ENCODE measurements at regions not wholly inside any gene's neighbourhood (a gene's known extent, or its start where the extent isn't known, plus 50 kb on each side); places are given as distances from the start of the nearest gene placed in this dataset.
"Not testable (repeated sequence)": the region's sequence is repeated elsewhere in the genome, so short reads cannot be mapped to it uniquely, and the experiment has no call there.

DNA sequence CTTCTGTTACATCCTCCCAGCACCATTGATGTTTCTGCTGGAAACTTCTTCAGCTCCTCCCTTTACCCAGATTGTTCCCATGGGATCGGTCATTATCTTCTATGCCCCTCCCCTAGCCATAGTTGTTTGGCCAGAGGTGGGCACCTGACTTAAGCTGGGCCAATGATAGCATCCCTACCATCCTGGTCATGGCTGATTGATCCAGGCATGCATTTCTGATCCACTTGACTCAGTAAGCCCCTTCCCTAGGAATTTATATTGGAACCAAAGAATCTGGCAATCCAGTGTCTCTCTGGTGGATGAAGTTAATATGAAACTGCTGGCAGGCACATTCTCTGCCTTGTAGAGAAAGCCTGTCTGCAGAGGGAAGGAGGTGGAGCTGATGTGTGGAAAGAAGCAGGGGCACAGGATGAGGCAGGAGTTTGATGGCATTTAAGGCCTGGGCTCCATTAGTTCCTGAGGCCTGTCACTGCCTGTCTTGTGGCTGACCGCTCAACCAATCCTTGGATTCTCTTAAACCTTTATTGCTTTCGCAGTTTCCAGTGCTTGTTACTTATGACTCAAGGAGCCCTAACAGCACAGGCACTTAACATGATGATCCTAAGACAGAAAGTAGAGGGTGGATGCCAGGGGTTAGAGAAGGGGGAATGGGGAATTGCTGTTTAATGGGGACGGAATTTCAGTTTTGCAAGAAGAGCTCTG is 152.4 kb downstream of the ABCC12 start:
- DNase-seq, result no peak

DNA sequence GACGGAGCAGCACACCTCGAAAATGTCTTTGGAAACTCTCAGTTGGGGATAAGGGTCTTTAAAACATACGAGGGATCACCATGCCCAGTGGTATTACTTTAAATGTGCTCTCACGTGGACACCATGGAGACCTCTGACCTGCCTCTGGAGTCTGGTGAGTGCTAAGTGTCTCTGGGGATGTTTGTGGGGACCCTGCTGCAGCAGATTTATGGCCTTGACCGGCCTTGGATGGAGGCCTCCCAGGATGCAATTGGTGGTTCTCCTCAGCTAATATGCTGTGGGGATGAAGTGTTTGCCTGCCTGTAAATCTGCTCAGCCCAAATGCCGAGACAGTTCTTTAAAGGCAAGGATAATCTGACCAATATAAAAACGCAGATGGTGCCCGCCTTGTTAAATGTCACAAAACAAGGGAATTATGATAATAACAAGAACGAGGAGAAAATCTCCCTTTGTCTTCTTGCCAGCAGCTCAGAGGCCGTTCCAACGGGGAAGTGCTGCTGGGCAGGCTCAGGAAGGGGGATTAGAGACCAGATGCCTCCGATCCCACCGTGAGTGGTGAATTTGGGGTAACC is 154.4 kb downstream of the ABCC12 start:
- DNase-seq, result no peak

DNA sequence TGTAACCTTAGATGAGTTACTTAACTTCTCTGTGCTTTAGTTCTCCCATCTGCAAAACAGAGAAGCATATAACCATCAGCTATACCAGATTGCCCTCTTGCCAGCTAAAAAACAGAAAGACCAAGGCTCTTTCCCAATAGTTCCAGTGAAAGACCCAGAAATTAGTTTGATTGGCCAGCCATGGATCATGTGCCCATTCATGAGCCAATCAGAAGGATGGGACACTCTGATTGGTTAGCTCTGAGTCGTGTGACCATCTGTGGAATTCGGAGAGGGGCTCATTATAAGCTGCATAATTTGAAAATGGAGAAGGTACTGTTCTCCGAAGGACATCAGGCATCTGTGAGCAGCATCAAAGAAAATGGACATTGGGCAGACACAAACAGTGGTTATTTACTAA is 155.2 kb downstream of the ABCC12 start:
- DNase-seq, result no peak

DNA sequence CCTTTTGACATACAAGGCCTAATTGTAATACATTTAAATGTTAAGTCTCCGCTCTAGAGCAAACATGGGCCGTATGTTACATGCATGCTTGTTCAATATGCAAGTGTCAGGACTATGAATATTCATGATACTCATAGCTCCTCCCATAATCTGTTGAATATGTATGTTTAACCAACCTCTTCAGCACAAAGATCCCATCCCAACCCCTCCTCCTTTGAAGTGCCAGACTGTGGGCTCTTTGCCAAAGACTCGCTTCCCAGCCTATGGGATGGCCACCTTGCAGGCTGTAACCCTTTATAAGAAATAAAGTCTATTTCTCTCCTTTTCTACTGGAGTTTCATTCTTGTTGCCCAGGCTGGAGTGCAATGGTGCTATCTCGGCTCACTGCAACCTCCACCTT is 156.2 kb downstream of the ABCC12 start:
- DNase-seq, result no peak

DNA sequence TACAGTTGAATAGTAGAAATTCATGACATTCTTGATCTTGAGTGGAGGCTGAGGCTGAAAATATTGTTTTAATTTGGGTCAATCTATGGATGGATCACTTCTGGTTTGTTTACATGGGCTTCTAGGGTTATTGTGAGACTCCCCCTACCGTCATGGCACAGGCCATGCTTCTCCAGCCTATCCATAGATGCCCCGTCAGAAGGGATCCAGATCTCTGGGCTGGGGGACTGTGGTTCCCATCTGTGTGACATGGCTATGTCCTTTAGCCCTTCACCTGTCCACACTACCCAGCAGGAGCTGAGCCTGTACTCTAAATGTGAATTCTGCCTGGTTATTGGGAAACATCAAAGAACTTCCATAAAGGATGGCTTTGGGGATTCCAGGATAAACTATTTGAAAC is 160.4 kb downstream of the ABCC12 start:
- DNase-seq, result no peak

DNA sequence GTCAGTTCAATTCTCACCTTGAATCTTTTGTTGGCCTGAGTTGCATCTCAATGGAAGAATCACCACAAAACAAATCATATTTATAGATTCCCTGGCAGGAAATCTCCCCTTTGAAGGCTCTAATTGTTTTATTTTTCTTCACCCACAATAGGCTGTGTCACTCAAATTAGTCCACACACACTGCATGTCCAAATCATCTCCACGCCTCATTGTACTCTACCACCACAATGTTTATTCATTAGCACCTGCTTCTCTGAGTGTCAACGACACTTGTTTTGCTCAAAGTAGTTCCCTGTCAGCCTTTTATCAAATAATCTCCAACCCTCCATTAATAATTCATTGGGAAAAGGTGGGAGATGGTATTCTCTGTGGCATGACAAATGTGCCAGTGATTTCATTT is 164.3 kb downstream of the ABCC12 start:
- DNase-seq, result no peak

DNA sequence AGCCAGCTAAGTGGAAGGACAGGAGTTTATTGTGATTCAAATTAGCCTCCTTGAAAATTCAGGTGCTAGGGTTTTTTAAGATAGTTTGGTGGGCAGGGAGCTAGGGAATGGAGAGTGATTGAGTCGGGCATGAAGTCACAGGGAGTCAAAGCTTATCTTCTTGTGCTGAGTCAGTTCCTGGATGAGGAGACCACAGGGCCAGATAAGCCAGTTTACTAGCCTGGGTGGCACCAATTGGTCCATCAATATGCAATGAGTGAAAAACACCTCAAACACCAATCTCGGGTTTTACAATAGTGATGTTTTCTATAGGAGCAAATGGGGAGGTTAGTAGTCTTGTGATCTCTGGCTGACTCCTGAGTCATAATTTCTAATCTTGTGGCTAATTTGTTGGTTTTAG is 165.1 kb downstream of the ABCC12 start:
- no peak for DNase-seq

DNA sequence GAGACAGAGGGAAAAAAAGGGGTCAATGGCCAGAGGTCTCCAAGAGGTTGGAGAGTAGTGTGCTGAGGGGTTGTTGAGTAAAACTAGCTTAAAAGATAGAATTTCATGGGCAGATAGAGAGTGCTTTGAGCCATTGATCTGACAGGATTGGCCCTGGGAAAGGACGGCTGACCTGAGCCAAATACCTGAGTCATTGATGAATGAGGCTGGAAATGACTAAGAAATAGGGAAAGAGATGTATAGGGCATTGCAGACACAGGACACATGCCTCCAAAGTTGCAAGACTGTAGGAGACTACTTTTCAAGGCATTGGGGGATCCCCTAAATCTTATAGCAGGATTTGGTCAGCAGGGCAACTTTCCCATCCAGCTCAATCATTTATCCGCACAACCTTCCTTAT is 168.7 kb downstream of the ABCC12 start:
- DNase-seq, result no peak

DNA sequence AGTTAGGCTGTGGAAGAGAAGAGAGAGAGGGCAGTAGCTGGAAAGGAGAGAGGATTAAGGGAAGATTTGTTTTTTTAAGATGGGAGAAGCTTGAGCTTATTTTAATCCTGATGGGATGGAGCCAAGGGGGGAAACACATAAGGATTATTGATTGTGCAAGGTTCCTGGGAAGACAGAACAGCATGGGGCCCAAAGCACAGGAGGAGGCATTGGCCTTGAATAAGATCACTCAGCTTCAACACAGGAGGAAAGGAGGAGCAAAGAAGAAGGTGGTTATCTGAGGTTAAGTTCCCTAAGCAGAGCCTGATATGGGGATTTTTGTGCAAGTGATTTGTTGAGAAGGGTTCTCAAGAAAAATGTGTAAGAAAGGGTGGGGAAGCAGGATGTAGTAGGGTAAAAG is 169.8 kb downstream of the ABCC12 start:
- DNase-seq, result no peak

DNA sequence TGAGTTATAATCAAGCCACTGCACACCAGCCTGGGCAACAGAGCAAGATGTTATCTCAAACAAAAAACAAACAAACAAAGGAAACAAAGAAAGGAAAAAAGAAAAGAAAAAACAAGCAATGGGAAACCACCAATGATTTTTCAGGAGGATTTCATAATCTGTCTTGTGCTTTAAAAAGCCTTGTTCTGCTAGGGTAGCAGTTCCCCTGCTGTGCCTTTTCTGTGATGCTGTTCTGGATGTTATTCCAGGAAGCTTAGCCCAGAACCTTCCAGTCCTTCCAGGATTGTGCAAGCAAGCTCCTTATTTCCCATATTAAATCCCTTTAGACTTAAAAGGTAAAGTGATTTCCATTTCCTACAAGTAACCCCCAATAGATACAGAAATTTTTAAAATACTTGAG is 171.1 kb downstream of the ABCC12 start:
- DNase-seq, result no peak

DNA sequence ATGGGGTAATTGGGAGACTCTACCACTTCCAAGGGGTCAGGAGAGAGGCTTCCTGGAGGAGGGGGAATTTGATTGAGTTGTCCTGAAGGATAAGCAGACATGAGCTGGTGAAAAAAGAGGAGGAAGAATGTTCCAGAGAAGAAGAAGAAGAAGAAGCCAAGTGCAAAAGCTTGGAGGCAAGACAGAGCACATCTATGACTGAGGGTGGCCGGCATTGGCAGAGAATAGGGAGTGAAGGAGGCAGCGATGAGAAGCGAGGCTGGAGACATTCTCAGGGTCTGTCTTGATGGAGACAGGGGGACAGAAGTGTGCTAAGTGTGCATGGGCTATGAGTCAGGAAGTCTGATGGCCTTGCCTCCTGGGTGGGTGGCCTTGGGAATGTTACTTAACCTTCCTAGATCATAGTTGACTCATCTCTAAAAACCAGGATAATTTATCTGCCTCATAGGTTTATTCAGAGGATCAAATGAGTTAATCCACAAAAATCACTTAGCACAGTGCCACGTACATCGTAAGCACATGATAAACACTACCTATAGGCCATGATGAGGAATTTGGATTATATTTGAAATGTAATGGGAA is 171.7 kb downstream of the ABCC12 start:
- DNase-seq, result no peak

DNA sequence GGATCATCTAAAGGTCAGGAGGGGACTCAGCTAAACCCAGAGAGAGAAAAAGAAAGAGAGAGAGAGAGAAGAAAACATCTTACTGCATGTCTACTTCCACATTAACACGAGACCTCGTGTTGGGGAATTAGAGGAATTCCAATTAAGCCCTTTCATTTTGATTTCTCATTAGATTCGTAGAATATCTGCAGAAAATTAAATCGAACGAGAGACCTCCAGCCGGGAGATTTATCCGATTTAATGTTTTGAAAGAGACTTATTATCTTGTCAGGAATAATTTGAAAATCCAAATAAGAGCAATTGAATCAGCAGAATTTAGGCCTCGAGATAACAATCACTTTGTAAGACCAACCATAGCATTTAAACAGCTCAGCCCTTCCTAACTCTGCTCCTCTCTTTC is 175.6 kb downstream of the ABCC12 start:
- no peak for DNase-seq

DNA sequence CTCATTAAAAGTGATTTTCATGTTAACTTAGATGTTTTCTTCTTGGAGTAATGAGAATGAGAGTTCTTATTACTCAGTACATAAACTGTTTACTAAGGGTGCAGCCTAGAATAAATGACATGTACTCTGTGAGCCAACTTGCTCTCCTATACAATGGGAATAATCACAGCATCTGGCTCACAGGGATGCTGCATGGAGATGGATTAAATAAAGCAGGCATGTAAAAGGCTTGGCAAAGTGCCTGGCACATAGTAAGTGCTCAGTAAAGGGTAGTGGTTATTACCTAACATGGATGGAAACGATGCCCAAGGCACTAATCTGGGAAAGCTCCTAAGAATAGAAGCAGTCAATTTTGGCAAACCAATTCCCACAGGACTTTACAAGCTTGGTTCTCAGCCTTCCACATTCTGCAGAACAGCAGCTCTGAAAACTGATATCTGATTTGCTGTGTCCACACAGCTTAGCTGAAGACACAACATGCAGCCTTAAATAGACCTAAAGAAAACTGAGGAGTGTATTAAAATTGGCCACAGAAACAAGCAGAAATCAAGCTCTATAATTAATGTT is 176.1 kb downstream of the ABCC12 start:
- DNase-seq, result no peak

DNA sequence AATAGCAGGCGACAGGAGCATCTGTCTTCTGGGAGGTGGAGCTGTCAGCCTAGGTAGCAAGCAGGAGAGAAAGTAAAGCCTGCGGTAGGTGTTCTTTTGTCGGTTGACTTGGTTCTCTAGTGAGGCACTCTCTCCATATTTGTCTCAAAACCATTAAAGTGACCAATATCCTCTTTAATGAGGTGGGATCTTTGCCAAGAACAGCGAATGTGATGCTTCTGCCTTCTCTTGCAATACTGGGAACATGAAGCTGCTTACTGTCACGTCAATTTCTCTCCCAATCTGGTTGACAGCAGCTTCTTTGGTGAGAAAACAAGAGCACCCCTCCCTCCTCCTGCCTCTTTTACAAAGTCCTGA is 176.7 kb downstream of the ABCC12 start:
- DNase-seq, result no peak

DNA sequence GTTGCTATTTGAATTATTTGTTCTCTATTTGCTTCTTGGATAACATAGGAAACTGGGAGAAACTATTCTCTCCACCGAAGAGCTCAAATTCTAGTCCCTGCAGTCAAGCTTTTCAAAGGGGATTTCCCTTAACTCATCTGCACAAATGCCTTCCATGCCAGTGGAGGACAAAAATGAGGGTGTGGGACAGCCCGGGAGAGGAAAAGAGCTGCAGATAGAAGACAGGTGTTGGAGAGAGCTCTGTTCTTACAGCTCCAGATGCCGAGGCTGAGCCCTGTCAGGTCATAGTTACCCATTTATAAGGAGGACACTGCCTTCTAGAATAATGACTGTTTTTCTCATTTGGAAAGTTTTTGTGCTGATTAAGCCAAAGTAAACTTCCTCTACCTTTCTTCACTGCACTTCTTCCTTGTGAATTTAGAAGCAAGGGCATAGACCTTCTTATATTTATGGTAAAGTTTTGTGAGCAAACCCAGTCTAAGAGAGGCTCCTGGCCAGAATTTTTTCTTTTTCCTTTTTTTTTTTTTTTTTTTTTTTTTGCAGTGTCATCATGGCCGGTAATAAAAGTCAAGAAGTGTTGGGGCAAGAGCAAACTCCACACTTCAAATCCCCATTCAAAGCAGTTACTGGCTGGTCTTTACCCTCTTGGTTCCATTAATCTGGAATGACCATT is 177.2 kb downstream of the ABCC12 start:
- DNase-seq, result no peak

DNA sequence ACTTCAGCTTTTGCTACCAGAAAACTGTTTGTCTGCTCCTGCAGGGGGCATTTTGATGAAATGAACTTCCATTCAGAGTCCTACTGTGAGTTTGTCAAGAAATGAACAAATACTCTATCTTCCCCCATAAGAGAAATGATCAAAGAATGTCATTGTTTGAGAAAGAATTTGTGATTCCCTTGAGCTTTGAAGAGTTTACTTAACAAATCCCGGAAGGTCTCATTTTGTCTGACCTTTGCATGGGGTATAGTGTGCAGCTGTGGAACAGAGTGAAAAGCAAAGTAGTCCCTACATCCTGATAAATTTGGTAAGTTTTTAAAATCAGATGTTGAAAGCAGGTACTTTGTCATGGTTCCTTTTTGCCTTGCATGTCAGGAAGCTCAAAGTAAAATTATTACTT is 178.0 kb downstream of the ABCC12 start:
- no peak for DNase-seq

DNA sequence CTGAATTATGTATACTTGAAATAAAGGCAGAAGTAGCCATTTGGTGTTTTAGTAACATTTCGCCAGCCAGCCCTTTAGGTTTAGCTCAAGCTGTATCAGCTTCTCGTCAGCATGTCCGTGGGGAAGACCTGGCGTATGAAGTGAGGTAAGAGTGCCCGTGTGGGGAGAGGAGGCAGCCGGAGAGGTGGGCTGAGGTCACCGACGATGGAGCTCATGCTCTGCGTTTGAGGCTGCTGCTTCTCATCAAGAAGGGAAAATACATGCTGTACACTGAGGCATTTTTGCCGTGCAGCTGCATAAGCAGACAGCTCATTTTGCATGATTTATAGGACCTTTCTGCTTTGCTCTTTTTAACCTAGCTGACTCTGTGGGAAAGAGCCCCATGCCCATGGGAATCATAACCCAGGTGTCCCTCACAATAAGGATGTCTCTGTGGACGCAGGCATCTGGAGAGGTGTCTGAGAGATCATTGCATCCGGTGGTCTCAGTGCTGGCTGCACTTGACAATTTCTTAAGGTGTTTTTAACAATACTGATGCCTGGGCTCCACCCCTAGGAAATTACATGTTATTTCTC is 179.1 kb downstream of the ABCC12 start:
- no peak for DNase-seq

DNA sequence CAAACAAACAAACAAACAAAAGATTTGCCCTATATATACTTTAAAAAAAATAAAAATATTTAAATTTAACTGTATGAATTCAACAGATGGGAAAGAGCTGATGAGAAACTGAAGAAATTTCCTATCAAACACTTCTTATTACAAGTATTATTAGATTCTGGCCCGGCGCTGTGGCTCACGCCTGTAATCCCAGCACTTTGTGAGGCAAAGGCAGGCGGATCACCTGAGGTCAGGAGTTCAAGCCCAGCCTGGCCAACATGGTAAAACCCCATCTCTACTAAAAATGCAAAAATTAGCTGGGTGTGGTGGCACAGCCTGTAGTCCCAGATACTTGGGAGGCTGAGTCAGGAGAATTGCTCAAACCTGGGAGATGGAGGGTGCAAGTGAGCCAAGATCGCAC is 180.8 kb downstream of the ABCC12 start:
- DNase-seq, result not testable (repeated sequence)

DNA sequence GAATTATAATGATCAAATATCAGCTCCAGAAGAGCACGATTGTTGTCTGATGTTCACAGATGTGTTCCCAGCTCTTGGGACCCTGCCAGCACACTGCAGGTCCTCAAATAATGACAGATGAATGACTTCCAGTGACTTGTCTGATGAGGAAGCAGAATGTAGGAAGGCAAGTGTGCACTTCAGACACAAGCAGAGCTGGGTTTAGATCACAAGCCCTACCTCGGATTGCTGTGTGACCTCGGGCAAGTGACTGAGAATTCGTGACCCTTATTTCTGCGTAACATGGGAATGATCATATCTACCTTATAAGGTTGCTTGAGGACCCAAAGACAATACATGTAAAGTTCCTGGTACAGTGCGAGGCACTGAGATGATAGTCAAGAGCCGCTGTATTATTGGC is 182.2 kb downstream of the ABCC12 start:
- DNase-seq, result no peak

DNA sequence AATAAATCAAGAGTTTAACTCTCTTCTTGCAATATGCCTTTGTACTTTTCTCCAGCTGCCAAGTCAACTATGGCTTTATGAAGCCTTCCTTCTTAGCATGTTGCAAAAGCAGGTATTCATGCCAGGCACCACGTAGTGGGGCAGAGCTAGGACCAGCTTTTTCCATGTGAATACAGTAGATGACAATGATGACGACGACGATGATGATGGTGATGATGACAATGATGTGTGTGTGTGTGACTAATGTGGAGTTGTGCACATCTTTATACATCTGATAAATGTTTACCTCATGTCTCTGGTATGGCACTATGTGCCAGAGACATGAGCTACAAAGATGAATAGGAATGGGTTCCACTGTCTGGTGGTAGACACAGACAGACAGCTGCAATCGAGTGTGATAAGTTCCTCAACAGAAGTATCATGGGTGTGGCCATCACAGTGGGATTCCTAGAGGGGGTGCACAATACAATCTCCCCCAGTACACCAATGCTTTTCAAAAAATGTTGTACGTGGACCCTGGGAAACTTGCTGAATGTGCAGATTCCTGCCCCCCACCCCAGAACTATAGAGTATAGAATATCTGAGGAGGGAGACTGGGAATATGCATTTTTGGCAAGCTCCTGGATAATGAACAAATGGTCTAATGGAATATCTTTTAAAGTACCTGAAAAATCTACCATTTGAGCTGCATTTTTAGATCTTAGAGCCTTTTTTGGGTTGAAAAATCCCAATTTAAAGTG is 183.4 kb downstream of the ABCC12 start:
- no peak for DNase-seq

DNA sequence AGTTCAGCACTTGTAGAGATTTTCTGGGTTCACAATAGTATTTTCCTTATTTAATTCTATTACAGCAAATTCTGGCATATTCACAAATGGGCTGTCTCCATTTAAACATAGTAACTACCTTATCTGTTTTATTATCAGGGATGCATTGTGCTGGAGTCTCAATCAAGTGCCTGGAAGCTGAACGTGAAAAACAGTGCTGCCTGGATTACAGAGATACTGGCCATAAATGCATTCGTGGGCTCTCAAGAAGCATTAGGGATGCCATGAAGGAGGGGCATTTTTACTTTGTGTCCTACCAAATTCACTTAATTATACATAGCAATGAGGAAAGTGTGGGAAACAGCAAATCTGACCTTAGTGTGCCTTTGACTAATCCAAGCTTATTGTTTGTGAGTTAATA is 184.6 kb downstream of the ABCC12 start:
- DNase-seq, result no peak

DNA sequence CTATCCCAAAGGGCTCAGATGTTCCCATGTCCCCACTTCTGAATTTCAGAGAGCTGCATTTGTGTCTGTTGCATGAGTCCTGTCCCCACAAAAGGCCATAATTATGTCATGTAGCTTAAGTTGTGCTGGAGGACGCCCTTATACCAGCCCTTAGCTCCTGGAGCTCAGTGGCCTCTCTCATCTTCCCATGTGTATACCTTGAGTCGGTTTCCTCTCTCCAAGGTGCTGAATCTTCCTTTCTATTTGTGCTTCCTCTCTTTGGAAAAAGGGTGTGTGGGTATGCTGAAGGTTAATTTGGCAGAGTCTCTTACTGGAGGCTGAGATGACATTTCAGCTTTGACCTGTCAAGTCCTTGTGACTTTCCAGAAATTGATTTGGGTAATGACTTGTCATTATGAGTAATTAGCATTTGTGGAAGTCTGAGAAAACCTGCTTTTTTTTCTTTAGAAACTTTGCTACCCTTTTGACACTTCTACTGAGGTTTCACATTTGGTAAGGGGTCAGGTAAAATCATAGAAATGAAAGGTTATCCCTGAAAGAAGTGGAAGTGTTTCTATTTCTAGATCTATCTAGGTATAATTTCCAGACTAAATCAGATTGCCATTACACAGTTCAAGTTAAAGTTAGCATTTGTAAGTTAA is 185.4 kb downstream of the ABCC12 start:
- no peak for DNase-seq
